ENCODE measurements at regions not wholly inside any gene's neighbourhood (a gene's known extent, or its start where the extent isn't known, plus 50 kb on each side); places are given as distances from the start of the nearest gene placed in this dataset.

DNA sequence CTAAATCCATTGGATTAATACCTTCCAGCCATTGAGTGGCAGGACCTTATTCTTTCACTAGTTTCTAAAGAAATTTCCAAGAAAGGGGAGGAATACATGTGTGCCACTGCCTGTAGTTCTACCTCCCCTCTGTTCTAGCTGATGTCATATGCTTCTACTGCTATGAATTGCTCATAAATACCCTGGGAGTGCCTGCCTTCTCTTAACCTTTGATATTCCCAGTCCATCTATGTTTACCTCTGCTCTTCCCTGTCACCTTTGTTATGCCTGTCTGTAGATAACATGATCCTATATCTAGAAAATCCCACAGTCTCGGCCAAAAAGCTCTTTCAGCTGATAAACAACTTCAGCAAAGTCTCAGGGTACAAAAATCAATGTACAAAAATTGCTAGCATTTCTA, 486.9 kb upstream of the ARRDC4 start:
- no peak for DNase-seq (ENCODE audit: low read depth, low spot score)

DNA sequence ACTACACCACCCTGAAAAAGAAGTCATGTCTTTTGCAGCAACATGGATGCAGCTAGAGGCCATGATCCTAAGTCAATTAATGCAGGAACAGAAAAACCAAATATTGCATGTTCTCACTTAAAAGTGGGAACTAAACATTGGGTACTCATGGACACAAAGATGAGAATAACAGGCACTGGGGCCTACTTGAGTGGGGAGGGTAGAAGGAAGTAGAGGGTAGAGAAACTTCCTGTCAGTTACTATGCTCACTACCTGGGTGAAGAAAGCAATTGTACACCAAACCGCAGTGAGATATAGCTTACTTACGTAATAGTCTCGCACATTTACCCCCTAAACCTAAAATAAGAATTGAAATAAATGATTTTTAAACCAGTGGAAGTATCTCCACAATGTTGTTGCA, 480.5 kb upstream of the ARRDC4 start:
- DNase-seq (ENCODE audit: low read depth, low spot score), result no peak

DNA sequence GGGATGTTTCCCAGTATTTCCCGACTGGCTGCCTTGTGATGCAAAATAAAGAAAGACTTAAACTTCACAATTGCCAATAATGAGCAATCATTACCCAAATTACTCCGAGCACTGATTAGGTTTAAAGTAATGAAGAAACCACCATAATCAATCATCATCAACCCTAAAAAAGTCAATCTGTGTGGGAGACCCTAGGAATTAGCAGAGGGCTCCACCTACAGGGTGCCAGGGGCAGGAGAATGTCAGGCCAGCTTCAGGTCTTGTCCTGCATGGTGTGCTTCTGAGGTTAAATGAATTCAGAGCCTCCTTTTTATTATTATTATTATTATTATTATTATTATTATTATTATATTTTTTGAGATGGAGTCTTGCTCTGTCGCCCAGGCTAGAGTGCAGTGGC, 478.0 kb upstream of the ARRDC4 start:
- no peak for DNase-seq (ENCODE audit: low read depth, low spot score)

DNA sequence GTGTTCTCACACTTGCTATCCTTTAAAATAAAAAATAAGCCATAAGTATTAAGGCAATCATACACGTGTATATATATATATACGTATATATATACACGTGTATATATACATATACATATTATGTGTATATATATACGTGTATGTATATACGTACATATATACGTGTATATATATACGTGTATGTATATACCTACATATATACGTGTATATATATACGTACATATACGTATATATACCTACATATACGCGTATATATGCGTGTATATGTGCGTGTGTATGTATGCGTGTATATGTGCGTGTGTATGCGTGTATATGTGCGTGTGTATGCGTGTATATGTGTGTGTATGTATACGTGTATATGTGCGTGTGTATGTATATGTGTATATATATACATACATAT, 477.3 kb upstream of the ARRDC4 start:
- no peak for DNase-seq (ENCODE audit: low read depth, low spot score)

DNA sequence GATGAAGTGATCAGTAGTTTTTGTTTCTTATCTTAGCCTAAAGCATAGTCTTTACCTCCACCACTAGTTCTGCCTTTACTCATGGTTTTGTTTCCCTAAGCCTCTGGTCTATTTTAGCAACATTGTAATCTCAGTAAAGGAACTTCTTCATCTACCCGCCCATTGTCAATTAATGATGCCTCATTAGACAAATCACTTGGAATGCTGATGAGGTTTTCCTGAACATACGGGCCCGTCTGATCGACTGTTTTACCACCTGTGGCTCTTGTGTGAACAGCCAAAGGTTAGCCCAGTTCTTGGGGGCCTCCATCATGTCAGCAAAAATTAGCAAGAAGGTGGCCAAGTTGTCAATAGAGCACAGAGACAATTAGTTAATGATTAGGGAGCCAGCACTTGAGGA, 470.1 kb upstream of the ARRDC4 start:
- DNase-seq (ENCODE audit: low read depth, low spot score), result no peak

DNA sequence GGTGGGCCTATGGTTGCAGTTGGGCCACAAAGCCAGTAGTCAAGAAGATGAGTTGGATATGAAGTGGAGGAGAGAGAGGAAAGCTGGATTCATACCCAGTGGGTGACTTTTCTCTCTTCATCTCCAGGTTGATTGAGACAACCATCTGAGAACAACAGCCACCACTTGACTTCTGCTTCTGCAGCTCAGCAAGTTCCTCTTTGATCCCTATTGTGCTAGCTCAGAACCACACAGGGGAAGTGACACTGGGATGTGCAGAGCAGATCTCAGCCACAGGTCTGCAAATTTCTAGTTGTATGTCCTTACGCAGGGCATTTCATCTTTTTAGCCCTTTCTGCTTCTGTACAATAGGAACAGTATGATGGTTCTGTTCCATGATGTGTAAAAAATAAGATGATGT, 459.2 kb upstream of the ARRDC4 start:
- no peak for DNase-seq (ENCODE audit: low read depth, low spot score)

DNA sequence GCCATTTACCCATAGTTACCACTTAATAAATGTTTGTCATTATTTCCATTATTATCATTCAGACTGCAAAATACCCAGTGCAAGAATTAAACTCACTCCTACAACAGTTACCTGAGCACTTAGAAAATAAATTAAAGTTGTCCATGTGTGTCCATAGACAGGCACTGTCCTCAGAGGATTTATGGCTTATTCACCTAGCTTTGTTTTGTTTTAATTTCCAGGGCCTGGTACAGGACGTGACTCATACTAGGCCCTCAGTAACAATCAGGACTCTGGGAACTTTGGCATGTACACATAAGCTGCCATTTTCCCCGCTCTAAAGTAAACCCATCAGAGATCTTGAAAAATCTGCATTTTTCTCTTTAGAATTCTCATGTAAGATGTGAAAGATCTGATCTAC, 458.5 kb upstream of the ARRDC4 start:
- DNase-seq (ENCODE audit: low read depth, low spot score), result no peak

DNA sequence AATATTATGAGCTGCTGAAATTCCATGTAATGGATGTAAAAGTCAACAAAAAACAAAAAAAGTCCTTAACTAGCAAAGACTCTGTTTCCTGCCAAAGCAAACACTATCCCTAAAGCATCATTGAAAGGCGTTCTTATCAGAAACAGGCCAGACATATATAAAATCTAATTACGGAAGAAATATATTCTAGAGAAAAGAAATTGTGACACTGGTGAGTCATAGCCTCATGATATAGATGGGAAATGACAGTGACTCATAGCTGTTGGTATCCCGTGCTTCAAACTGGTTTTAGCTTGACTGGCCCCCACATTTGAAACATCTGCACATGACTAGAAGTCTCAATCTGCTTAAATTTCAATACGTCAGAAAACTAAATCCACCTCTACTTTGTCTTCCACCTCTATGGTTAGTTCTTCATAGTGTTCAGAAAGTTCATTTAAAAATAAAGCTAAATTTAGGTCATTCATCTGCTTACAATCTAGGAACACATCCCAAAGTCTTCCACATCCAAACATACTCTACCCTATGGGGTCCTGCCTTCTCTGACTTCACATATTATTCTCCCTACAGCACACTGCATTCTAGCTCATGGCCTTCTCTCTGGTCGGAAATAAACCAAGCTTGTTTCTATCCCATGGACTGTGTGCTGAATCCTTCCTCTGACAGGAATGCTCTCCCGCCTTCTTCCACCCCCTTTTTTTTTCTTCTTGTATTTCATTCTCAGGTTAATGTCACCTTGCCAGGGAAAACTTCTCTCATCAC, 456.3 kb upstream of the ARRDC4 start:
- DNase-seq (ENCODE audit: low read depth, low spot score), result no peak

DNA sequence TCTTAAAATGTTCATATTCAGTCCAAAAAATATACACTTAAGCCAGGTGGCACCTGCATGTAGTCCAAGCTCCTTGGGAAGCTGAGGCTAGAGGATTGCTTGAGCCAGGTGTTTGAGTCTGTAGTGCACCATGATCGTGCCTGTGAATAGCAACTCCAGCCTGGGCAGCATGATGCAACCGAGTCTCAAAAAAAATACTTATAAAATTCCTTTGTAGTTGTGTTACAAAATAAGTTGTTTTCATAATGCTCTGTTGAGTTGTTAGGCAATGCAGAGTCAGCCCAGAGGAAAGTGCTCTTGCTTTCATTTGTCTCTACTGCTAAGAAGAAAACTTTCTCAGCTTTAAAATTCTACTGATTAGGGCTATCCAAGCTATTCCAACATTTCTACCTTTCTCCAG, 442.8 kb upstream of the ARRDC4 start:
- DNase-seq (ENCODE audit: low read depth, low spot score), result no peak

DNA sequence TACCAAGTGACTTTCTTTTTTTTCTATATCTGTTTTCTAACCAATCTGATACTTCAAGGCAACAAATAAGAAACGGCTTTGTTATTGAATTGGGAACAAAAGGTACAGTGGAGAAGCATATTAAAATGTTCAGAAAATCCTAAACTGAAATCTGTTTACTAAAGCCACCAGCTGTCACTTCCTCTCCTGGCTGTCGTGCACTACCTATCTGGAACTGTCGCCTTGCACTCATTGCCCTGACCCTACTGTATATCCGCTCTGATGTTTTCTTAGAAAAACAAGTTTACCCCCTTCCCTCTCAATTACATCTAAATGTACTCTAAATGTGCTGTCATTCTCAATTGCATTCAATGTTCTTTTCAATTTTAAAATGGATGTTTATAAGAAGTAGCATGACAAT, 439.8 kb upstream of the ARRDC4 start:
- DNase-seq (ENCODE audit: low read depth, low spot score), result no peak

DNA sequence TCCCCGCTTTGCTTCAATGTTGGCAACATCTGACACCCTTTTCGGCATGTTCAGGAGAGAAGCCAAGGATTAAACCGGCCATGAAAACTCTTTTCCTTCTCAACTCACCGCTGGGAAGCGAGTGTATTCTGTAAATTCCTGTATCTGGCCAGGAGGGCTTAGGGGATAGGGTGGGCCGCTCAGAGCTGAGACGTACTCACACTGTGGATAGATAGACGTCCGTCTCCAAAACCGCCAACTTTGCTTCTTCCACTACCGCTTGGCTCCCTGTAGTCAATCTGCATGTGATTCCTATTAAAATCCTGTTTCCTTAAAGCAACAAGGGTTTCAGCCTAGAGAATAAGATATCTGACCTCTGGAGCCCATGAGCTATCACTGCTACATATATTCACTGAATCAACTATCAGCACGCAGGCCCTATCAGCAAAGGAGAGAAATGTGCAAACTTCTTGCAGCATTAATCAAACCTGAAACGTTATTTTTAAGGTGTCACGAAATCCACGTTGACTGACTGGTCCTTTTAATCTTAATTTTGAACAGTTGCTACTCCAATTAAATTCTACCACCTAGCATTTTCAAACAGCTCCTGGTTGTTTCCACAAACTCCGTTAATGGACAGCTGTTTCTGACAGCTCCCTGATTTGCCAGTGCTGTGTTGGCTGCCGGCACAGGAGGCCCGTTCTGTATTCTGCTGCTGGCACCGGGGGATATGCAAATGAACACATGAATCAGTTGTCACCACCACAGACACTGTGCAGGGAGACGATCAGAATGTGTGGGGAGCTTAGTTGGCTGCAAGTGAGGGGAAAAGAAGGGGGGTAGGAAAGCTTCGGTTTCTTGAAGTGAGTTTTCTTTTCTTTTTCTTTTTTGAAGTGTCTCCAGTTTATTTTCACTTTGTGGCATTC, 438.9 kb upstream of the ARRDC4 start:
- no peak for DNase-seq (ENCODE audit: low read depth, low spot score)

DNA sequence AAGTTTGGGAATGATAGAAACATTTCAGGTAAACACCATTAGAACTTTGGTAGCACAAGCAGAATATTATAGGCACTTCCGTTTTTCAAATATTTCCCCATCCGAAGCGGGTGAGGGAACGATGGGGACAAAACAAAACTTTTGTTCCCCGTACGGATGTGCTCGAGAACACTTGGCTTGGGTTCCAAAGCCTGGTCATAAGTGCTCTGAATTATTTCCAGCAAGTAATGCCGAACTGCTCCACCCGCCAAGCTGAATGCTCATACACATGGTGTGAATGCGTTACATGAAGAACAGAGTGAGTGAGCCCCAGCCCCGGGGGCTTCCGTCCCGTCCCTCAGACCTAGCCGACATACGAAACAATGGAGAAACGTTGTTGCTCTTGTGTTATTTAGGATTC, 438.2 kb upstream of the ARRDC4 start:
- no peak for DNase-seq (ENCODE audit: low read depth, low spot score)

DNA sequence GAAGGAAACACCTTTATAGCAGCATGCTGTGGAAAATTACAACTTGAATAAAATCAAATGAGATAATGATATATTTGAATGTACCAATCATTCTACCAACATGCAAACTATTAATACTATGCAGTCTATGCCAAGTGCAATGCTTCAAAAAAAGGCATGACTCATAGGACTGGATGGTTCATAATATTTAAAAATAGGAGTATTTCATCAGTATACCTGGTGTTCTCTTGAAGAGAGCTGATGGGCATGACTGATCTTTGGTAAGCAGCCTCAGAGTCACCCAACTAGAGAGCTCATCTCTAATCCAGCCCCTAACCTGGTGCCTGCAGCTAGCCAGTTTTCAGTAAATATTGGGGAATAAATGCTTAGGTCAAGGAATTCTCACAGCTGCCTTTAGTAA, 434.7 kb upstream of the ARRDC4 start:
- DNase-seq (ENCODE audit: low read depth, low spot score), result no peak

DNA sequence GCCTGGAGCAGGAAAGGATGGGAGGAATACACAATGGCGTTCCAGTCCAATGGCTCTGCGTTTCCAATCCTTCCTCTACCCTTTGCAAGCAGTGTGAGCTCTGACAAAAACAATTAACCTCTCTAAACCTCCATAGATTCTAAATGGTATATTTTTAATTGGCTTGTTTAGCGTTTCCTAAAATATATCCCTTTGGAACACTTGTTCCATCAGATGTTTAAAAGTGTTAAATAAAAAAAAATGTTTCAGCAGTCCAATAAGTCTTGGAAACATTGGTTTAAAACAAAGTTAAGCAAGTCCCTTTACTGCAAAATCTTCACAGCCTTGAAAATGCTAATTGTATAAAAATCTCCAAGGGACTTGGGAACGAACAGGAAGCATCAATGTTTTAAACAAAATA, 432.3 kb upstream of the ARRDC4 start:
- DNase-seq (ENCODE audit: low read depth, low spot score), result no peak

DNA sequence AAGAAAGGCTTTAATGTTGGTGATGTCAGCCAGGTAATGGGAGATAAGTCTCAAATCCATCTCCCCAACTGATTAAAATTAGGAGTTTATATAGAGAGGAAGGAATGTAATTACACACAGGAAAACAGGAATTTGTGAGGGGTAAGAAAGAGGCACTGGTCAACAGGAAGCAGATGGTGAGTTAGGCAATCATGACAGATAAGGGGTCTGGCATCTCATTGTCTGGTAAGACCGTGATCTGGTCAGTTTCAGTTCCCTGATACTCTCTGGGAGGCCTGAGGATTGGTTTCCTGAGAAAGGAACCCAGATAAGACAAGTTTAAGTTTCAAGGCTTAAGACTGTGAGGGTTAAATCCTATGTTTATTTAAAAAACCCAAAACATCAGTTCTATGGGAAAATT, 414.7 kb upstream of the ARRDC4 start:
- DNase-seq (ENCODE audit: low read depth, low spot score), result no peak

DNA sequence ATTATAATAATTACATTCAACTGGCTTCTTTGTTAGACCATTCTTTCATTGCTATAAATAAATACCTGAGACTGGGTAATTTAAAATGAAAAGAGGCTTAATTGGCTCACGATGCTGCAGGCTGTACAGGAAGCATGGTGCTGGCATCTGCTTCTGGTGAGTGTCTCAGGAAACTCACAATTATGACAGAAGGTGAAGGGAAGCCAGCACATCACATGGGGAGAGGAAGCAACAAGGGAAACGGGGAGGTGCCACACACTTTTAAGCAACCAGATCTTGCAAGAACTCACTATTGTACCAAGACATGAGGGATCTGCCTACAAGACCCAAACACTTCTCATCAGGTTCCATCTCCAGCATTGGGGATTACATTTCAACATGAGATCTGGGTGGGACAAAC, 413.1 kb upstream of the ARRDC4 start:
- DNase-seq (ENCODE audit: low read depth, low spot score), result no peak

DNA sequence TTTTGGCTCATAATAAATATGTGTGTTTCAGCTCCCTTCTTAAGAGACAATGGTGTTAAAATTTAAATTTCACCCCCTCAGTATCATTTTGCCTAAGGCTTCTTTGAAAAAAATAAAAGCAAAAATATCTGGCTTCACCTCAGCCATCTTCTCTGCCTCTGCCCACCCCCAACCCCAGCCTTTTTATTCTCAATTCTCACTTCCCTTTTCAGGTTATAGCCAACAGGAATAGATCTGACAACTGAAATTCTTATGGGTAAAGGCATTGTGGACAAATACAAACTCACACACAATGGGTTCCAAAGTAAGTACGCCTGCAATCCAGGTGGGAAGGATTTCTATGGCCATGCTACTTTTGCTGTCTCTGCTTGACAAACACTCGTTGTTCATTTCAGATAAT, 399.0 kb upstream of the ARRDC4 start:
- DNase-seq (ENCODE audit: low read depth, low spot score), result no peak

DNA sequence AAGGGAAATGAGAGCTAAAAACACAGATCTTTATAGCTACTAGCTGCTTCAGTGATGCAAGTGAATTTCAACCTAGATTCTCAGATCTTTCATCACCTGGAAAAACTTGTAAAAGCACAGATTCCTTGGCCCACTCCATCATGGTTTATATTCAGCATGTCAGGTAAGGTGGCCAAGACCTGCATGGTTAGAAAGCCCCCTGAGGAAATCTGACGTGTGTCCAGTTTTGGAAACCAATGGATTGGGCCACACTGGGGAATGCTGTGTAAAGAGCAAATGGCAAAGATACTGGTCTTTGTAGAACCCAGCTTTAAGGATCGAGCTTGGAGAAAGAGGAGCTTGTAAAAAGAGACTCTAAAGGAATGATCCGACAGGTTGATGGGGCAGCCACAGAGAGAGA, 397.0 kb upstream of the ARRDC4 start:
- DNase-seq (ENCODE audit: low read depth, low spot score), result no peak

DNA sequence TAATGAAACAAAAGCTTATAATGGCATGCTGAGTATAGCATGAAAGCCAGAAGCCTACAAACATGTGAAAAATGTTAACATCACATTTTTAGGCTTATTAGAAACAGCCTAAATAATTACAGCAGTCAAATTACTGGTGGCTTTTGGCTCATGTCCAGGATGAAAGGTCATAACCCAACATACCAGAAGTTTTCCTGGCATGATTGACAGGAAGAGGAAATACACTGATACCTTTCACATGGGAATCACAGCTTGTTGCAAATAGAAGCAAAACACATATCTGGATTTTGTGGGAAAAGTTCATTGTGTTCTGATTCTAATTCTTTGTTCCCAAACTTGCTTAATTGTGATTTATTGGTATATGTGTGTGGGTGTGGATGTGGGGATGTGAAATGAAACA, 393.5 kb upstream of the ARRDC4 start:
- no peak for DNase-seq (ENCODE audit: low read depth, low spot score)

DNA sequence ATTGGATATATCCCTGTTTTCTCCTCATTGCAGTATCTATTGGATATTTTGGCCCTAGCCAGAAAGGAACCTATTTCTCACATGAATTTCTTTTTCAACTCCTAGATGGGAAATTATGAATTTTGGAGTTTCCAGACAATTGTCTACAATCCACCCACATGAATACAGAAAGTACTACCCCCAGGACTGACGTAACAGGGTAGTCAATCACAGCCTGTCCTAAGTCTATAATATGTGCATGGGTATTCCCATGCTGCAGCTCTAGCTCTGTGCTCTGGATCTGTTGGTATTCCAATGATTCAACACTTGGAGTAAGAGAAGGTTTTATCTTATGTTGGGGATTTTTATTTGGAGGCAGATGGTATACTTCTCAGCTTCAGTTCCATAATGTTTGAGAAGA, 393.1 kb upstream of the ARRDC4 start:
- no peak for DNase-seq (ENCODE audit: low read depth, low spot score)

DNA sequence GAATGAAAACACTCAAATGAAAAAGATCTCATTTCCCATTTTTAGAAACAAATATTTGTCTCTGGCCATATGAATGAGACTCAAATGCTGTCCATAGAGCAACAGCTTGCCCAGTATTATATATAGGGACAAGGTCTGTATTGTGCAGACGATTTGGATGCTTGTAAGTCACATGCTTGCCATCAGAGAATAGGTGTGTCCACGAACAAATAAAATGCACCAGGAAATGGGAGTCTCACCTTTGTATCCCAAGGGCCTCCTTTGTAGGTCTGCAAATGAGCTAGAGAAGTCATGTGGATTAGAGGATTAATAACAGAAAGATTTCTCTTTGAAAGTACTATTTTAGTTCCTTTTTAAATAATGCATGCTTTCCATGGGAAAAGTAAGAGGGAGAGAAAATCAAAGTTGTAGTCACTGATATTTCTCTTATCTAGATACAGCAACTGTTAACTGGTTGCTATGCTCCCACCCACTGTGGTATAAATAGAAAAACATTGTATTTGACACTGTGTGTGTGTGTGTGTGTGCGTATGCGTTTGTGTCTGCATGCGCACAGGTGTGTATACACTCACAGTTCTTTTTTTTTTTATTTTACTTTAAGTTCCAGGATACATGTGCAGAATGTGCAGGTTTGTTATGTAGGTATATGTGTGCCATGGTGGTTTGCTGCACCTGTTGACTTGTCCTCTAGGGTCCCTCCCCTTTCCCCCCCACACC, 383.4 kb upstream of the ARRDC4 start:
- no peak for DNase-seq (ENCODE audit: low read depth, low spot score)

DNA sequence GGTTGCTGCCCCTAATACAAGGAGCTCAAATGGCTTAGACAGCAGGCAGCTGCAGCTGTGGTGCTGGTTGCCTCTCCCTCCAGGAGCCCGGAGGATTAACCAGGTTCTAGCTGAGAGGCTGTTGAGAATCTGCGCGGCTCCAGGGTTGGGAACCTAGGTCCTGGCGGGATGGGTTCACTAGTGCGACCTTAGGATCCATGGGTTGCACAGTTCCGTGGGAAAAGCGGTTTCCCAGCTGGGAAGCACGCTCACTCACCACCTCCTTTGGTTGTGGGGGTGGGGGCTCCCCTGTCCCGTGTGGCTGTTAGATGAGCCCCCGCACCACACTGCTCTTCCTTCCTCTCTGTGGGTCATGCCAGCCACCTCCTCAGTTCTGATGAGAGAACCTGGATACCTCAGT, 375.1 kb upstream of the ARRDC4 start:
- no peak for DNase-seq (ENCODE audit: low read depth, low spot score)

DNA sequence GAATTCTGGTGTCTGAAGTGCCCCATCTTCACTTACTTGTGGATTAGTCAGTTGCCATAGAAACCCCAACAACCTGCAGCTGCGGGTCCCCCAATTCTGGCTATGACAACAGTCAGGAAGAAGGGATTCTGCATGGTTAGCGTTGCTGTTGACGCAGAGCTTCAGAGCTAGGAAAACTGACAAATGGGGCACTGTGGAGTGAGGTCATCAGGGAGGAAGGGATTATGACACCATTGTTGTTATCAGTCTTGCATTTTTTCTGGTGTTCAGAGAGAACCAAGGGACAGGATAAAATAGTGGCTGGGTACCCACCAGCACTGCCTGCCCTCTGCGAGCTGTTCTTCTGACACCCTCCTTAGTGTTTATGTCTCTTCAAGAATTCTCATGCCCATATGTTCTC, 367.7 kb upstream of the ARRDC4 start:
- no peak for DNase-seq (ENCODE audit: low read depth, low spot score)
